H1 (cell line): ENCODE measurements at regions not wholly inside any gene's neighbourhood (a gene's known extent, or its start where the extent isn't known, plus 50 kb on each side); places are given as distances from the start of the nearest gene placed in this dataset.

Experiments used
- CTCF ChIA-PET: fragments of 300-600 bp; sonication (Branson Sonifier 250); formaldehyde crosslinking; loops from one replicate; lab custom pipeline; 2021; ENCODE audit not compliant: partially characterized antibody; lab: Charles Lee
- POLR2A ChIA-PET: fragments of 300-600 bp; sonication (Branson Sonifier 250); formaldehyde crosslinking; loops from one replicate; lab custom pipeline; 2021; ENCODE audit warnings: inconsistent platforms; ENCODE audit not compliant: partially characterized antibody; lab: Charles Lee
- DNase-seq, 2 experiments: peaks; one replicate each; pipeline versions ENCODE4 v3.0.0 to v3.0.0-alpha.2; 2010 to 2022; ENCODE audit warnings: low spot score in 2 of 2, low read depth in 1 of 2, mixed read lengths in 1 of 2
- FAIRE-seq: peaks from 2 replicates; lab custom pipeline; 2011; peaks lifted over from hg19 to GRCh38; lab: Jason Lieb, UNC
- H2AFZ ChIP-seq: 2 replicates; pipeline ENCODE4 v1.8.1; 2012; ENCODE audit warnings: low read length, inconsistent platforms
- H2AK5ac ChIP-seq: 2 replicates; pipeline ENCODE4 v1.6.1; 2013; ENCODE audit warnings: low read depth, low read length
- H2BK120ac ChIP-seq: replicated peaks from 2 replicates; pipeline ENCODE3; 2013; ENCODE audit warnings: low read depth, low read length, inconsistent platforms
- H2BK12ac ChIP-seq: 2 replicates; pipeline ENCODE4 v1.6.1; 2013; ENCODE audit warnings: low read depth, low read length
- H2BK15ac ChIP-seq: 2 replicates; pipeline ENCODE4 v1.6.1; 2013; ENCODE audit warnings: low read length
- H2BK20ac ChIP-seq: 2 replicates; pipeline ENCODE4 v1.6.1; 2013; ENCODE audit warnings: low read length
- H2BK5ac ChIP-seq: 2 replicates; pipeline ENCODE4 v1.6.1; 2013; ENCODE audit warnings: low read depth, low read length
- H3K14ac ChIP-seq: 2 replicates; pipeline ENCODE4 v1.6.1; 2013; ENCODE audit warnings: inconsistent platforms; ENCODE audit not compliant: insufficient read length
- H3K18ac ChIP-seq: 2 replicates; pipeline ENCODE4 v1.6.1; 2013; ENCODE audit warnings: low read length; ENCODE audit errors: extremely low read depth
- H3K23ac ChIP-seq: 2 replicates; pipeline ENCODE4 v1.6.1; 2013; ENCODE audit warnings: inconsistent platforms; ENCODE audit not compliant: insufficient read length
- H3K23me2 ChIP-seq: 2 replicates; pipeline ENCODE4 v1.6.1; 2013; ENCODE audit warnings: low read depth, low read length
- H3K27ac ChIP-seq: 2 replicates; pipeline ENCODE4 v1.6.1; 2011; ENCODE audit warnings: low read depth, low read length, inconsistent platforms
- H3K27me3 ChIP-seq, 4 experiments: replicated peaks in 1 of 4; 1 replicate in 1 of 4; 2 replicates in 3 of 4; pipeline versions ENCODE4 v1.6.1 to v1.8.1; 2011 to 2013; ENCODE audit warnings: low read length in 3 of 4, mild to moderate bottlenecking in 3 of 4, inconsistent platforms in 2 of 4, mixed read lengths in 2 of 4, moderate library complexity in 1 of 4; ENCODE audit not compliant: control insufficient read depth in 3 of 4, insufficient read depth in 3 of 4; ENCODE audit errors: extremely low read depth in 1 of 4
- H3K36me3 ChIP-seq, 4 experiments: 2 replicates each; pipeline versions ENCODE4 v1.6.1 to v1.8.1; 2011 to 2013; ENCODE audit warnings: mild to moderate bottlenecking in 4 of 4, low read length in 3 of 4, moderate library complexity in 2 of 4, control low read depth in 1 of 4, inconsistent platforms in 1 of 4; ENCODE audit not compliant: insufficient read depth in 4 of 4, control insufficient read depth in 2 of 4
- H3K4ac ChIP-seq: replicated peaks from 2 replicates; pipeline ENCODE3; 2013; ENCODE audit warnings: low read length, low read depth, mixed read lengths, inconsistent platforms; ENCODE audit not compliant: insufficient read length
- H3K4me1 ChIP-seq, 4 experiments: replicated peaks in 1 of 4; 1 replicate in 1 of 4; 2 replicates in 3 of 4; pipeline versions ENCODE4 v1.6.1 to v1.8.1; 2011 to 2013; ENCODE audit warnings: low read length in 3 of 4, inconsistent platforms in 2 of 4, mixed read lengths in 1 of 4; ENCODE audit not compliant: insufficient read depth in 4 of 4, control insufficient read depth in 3 of 4
- H3K4me2 ChIP-seq, 2 experiments: 2 replicates each; pipeline versions ENCODE4 v1.6.1 to v1.8.1; 2011 to 2013; ENCODE audit warnings: low read depth in 2 of 2, low read length in 2 of 2, control low read depth in 1 of 2, inconsistent platforms in 1 of 2, mild to moderate bottlenecking in 1 of 2; ENCODE audit not compliant: insufficient read depth in 1 of 2
- H3K4me3 ChIP-seq, 4 experiments: fragments of 200-600, 300-600 bp in 1 of 4; sonication (generic), shearing (Covaris generic), sonication (Bioruptor Twin) in 1 of 4; 2 replicates each; pipeline versions ENCODE4 v1.5.1 to v1.8.1; 2011 to 2016; ENCODE audit warnings: low read length in 4 of 4, low read depth in 3 of 4, control low read depth in 2 of 4, inconsistent platforms in 2 of 4, mild to moderate bottlenecking in 2 of 4, mixed read lengths in 1 of 4, moderate library complexity in 1 of 4; ENCODE audit not compliant: insufficient read depth in 2 of 4; ENCODE audit errors: extremely low read depth in 1 of 4
- H3K56ac ChIP-seq: replicated peaks from 2 replicates; pipeline ENCODE3; 2013; ENCODE audit warnings: low read depth, mild to moderate bottlenecking, mixed read lengths, low read length, inconsistent platforms; ENCODE audit not compliant: insufficient read length
- H3K79me1 ChIP-seq: 2 replicates; pipeline ENCODE4 v1.6.1; 2013; ENCODE audit warnings: low read depth, low read length, control low read depth
- H3K79me2 ChIP-seq, 2 experiments: 2 replicates each; pipeline versions ENCODE4 v1.6.1 to v1.8.1; 2012 to 2013; ENCODE audit warnings: low read length in 2 of 2, mild to moderate bottlenecking in 2 of 2, inconsistent platforms in 1 of 2; ENCODE audit not compliant: insufficient read depth in 2 of 2, control insufficient read depth in 1 of 2
- H3K9ac ChIP-seq, 4 experiments: replicated peaks in 1 of 4; 1 replicate in 1 of 4; 2 replicates in 3 of 4; pipeline versions ENCODE4 v1.6.1 to v1.8.1; 2011 to 2013; ENCODE audit warnings: low read depth in 3 of 4, low read length in 3 of 4, control low read depth in 2 of 4, mild to moderate bottlenecking in 2 of 4, moderate library complexity in 2 of 4, inconsistent platforms in 1 of 4; ENCODE audit errors: extremely low read depth in 1 of 4
- H3K9me3 ChIP-seq, 2 experiments: 2 replicates each; pipeline versions ENCODE4 v1.6.1 to v1.8.1; 2012 to 2013; ENCODE audit warnings: mild to moderate bottlenecking in 2 of 2, moderate library complexity in 2 of 2, control low read depth in 1 of 2, inconsistent platforms in 1 of 2, low read depth in 1 of 2, low read length in 1 of 2, mixed read lengths in 1 of 2; ENCODE audit not compliant: insufficient read depth in 2 of 2
- H4K20me1 ChIP-seq, 2 experiments: replicated peaks in 1 of 2; 2 replicates each; pipeline versions ENCODE3 to v1.8.1; 2011 to 2013; ENCODE audit warnings: inconsistent platforms in 2 of 2, low read length in 2 of 2, mild to moderate bottlenecking in 1 of 2; ENCODE audit not compliant: insufficient read depth in 2 of 2, control insufficient read depth in 1 of 2
- H4K5ac ChIP-seq: 2 replicates; pipeline ENCODE4 v1.6.1; 2013; ENCODE audit warnings: low read length, low read depth, mixed read lengths, inconsistent platforms; ENCODE audit not compliant: insufficient read length
- H4K8ac ChIP-seq: 2 replicates; pipeline ENCODE4 v1.8.0; 2013; ENCODE audit warnings: mild to moderate bottlenecking, moderate library complexity, low read length, inconsistent platforms; ENCODE audit not compliant: insufficient read depth; ENCODE audit errors: extremely low read depth
- H4K91ac ChIP-seq: replicated peaks from 2 replicates; pipeline ENCODE3; 2013; ENCODE audit warnings: low read length, mixed read lengths, inconsistent platforms; ENCODE audit not compliant: insufficient read length
- BCL11A ChIP-seq, 2 experiments: IDR thresholded peaks; one replicate each; pipeline ENCODE4 v1.6.1; 2011; ENCODE audit warnings: low read depth in 2 of 2, low read length in 2 of 2, mild to moderate bottlenecking in 2 of 2
- POLR2A ChIP-seq, 2 experiments: IDR thresholded peaks; 1 replicate in 1 of 2; 2 replicates in 1 of 2; pipeline ENCODE4 v1.6.1; 2011; ENCODE audit warnings: low read depth in 2 of 2, low read length in 2 of 2, mild to moderate bottlenecking in 2 of 2; ENCODE audit errors: control extremely low read depth in 1 of 2
- TEAD4 ChIP-seq: IDR thresholded peaks from 2 replicates; pipeline ENCODE4 v1.6.1; 2012; ENCODE audit warnings: low read depth, low read length, inconsistent platforms, mixed read lengths
- WGBS, 2 experiments: shearing (Covaris generic) in 1 of 2; methylation state at CpG; one replicate each; pipeline versions ENCODE4 v1.1.6 to v1.1.7; 2013 to 2015; ENCODE audit warnings: low lambda C conversion rate in 2 of 2, mixed read lengths in 2 of 2, inconsistent platforms in 1 of 2, low coverage in 1 of 2, missing lambda C conversion rate in 1 of 2; ENCODE audit not compliant: insufficient replicate concordance in 2 of 2, insufficient coverage in 1 of 2, insufficient read length in 1 of 2; ENCODE audit errors: extremely low coverage in 1 of 2, missing lambda C conversion rate in 1 of 2; 5-methylcytosine and 5-hydroxymethylcytosine counted together

- no peak overlapping the region for H3K27ac ChIP-seq
- H3K23me2 ChIP-seq = no peaks in the 10 kb centered on the region
- FAIRE-seq = no peak
- CTCF ChIA-PET = no interaction called here
- no peak overlapping the region for H2BK120ac ChIP-seq
- DNase-seq = no peak
- H2BK15ac ChIP-seq = no peak overlapping the region
- H3K23ac ChIP-seq = no peak overlapping the region
- H3K36me3 ChIP-seq = no peaks in the 10 kb centered on the region
- no peak overlapping the region for H3K4ac ChIP-seq
- no peak overlapping the region for H3K4me2 ChIP-seq
- no peak overlapping the region for H4K5ac ChIP-seq
- no peaks in the 10 kb centered on the region for H3K9me3 ChIP-seq
- H3K18ac ChIP-seq = no peak overlapping the region
- H3K79me2 ChIP-seq = no peaks in the 10 kb centered on the region
- H2BK5ac ChIP-seq = no peak overlapping the region
- H3K79me1 ChIP-seq = no peaks in the 10 kb centered on the region
- TF ChIP-seq TEAD4 = no peak
- TF ChIP-seq BCL11A (IDR thresholded peaks at IDR 0.05; ENCODE audit: low read depth in 2 of 2, low read length in 2 of 2) = no peak
- TF ChIP-seq POLR2A (IDR thresholded peaks at IDR 0.05; ENCODE audit: control extremely low read depth in 1 of 2, low read depth in 2 of 2, low read length in 2 of 2) = no peak
- H4K20me1 ChIP-seq = no peaks in the 10 kb centered on the region
- H3K4me3 ChIP-seq = no peak overlapping the region
- no peak overlapping the region for H2BK20ac ChIP-seq
- 86% methylated on average over 2 of the region's 2 CpGs; no CpG with 5 or more reads in 1 of the 2 experiments for WGBS, 2 experiments
- H3K9ac ChIP-seq = no peak overlapping the region
- peaks cover 0 to 4% (median 1%) of the 10 kb centered on the region in 4 experiments; a peak in 2 of 7 replicates for H3K4me1 ChIP-seq
- no peak overlapping the region for H4K91ac ChIP-seq
- POLR2A ChIA-PET = no interaction called here
- H3K56ac ChIP-seq = no peak overlapping the region
- H2BK12ac ChIP-seq = no peak overlapping the region
- H2AFZ ChIP-seq = no peak overlapping the region
- no peak overlapping the region for H4K8ac ChIP-seq
- H2AK5ac ChIP-seq = no peak overlapping the region
- H3K27me3 ChIP-seq = no peaks in the 10 kb centered on the region
- no peak overlapping the region for H3K14ac ChIP-seq
These were observed 395.9 kb upstream of the INTU start for GRCh38 chr4:127236889-127237288.
